Activated CD8-positive, alpha-beta T cell treated with anti-CD3 and anti-CD28 coated beads for 36 hours (primary cell): ENCODE measurements at regions not wholly inside any gene's neighbourhood (a gene's known extent, or its start where the extent isn't known, plus 50 kb on each side); places are given as distances from the start of the nearest gene placed in this dataset.

Source experiments
- ATAC-seq: fragments of 200-7000 bp; cut with Tn5 transposase; one replicate; pipeline ENCODE4 v1.10.0; 2021; ENCODE audit warnings: mild to moderate bottlenecking, moderate library complexity
- CTCF ChIA-PET: fragments of 350-600 bp; sonication (Branson Sonifier 250); formaldehyde crosslinking; loops from one replicate; lab custom pipeline; 2021; ENCODE audit warnings: antibody characterized with exemption; lab: Charles Lee
- POLR2A ChIA-PET: fragments of 350-600 bp; sonication (Branson Sonifier 250); formaldehyde crosslinking; loops from one replicate; lab custom pipeline; 2021; ENCODE audit warnings: antibody characterized with exemption; lab: Charles Lee
- DNase-seq: peaks from one replicate; pipeline ENCODE4 v3.0.0-alpha.2; 2020
- H3K27ac Mint-ChIP-seq: one replicate; pipeline ENCODE4 v1.8.0; 2021; ENCODE audit warnings: mild to moderate bottlenecking, mixed read lengths
- H3K27me3 Mint-ChIP-seq: one replicate; pipeline ENCODE4 v1.8.0; 2021; ENCODE audit warnings: mixed read lengths
- H3K36me3 Mint-ChIP-seq: one replicate; pipeline ENCODE4 v1.8.0; 2021; ENCODE audit warnings: low read depth, mixed read lengths
- H3K4me1 Mint-ChIP-seq: one replicate; pipeline ENCODE4 v1.8.0; 2021; ENCODE audit warnings: low read depth, mixed read lengths
- H3K4me3 Mint-ChIP-seq: one replicate; pipeline ENCODE4 v1.8.0; 2021; ENCODE audit warnings: mild to moderate bottlenecking, moderate library complexity, mixed read lengths
- H3K9me3 Mint-ChIP-seq: one replicate; pipeline ENCODE4 v1.8.0; 2021; ENCODE audit warnings: mixed read lengths
- CTCF ChIP-seq: fragments of 200-600 bp; IDR thresholded peaks from one replicate; pipeline ENCODE4 v1.8.0; 2022; ENCODE audit warnings: antibody characterized with exemption, mild to moderate bottlenecking
- intact Hi-C: fragments of 100-400 bp; cut with micrococcal nuclease; formaldehyde crosslinking; loops from one replicate; pipeline ENCODE4 v1.10.0; 2022

GRCh38 chr2:235295831-235296230 is 198.0 kb upstream of the AGAP1 start:
- no peak for DNase-seq
- intact Hi-C loops, result no loop called here
- no peak for ATAC-seq
- Mint-ChIP-seq H3K27ac (no peak overlapping the region), H3K27me3 (peaks cover 16% of the 10 kb centered on the region), H3K4me3 (no peak overlapping the region), H3K36me3 (no peaks in the 10 kb centered on the region), H3K9me3 (peaks cover 4% of the 10 kb centered on the region), H3K4me1 (no peaks in the 10 kb centered on the region)
- POLR2A ChIA-PET, result no interaction called here
- CTCF ChIA-PET, result no interaction called here
- TF ChIP-seq CTCF, result no peak

GRCh38 chr2:235300368-235301201 is 193.3 kb upstream of the AGAP1 start:
- POLR2A ChIA-PET, result no interaction called here
- no peak for ATAC-seq
- intact Hi-C loops, result no loop called here
- Mint-ChIP-seq H3K4me3 (no peak overlapping the region), H3K27ac (no peak overlapping the region), H3K9me3 (peaks cover 4% of the 10 kb centered on the region), H3K4me1 (no peaks in the 10 kb centered on the region), H3K27me3 (peaks cover 27% of the 10 kb centered on the region), H3K36me3 (no peaks in the 10 kb centered on the region)
- TF ChIP-seq CTCF, result no peak
- CTCF ChIA-PET, result no interaction called here
- no peak for DNase-seq

DNA sequence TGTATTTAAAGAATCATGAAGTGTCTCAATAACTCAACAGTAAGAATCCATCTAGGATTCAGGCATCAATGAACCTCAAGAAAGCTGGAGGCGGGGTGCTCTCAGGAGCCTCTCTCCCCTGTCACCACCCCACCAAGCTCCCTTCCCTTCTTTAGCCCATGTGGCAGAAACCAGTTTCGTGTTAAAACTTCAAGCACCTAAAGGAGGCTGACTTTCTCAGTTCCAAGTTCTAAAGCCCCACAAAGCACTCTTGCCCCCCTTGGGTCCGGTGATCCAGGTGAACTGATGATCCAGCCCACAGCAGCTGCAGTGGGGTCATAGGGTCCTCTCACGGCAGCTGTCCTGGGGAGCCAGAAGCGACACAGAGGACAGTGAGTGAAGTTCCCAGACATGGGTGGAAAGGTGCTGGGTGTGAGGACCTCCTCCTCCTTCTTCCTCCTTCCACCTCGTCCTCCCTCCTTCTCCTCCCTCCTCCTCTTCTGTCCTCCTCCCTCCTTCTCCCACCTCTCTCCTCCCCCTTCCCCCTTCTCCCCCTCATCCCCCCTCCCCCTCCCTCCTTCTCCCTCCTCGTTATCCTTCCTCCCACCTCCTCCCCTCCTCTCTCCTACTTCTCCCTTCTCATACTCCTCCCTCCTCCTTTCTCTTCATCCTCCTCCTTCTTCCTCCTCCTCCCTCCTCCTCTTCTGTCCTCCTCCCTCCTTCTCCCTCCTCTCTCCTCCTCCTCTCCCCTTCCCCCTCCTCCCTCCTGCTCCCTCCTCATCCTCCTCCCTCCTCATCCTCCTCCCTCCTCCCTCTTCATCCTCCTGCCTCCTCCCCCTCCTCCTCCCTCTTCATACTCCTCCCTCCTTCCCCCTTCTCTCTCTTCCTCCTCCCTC is 192.4 kb upstream of the AGAP1 start:
- Mint-ChIP-seq H3K9me3 (peaks cover 6% of the 10 kb centered on the region), H3K4me1 (no peaks in the 10 kb centered on the region), H3K4me3 (no peak overlapping the region), H3K27me3 (peaks cover 30% of the 10 kb centered on the region), H3K36me3 (no peaks in the 10 kb centered on the region), H3K27ac (no peak overlapping the region)
- ChIA-PET CTCF (no interaction called here), POLR2A (no interaction called here)
- no peak for TF ChIP-seq CTCF
- intact Hi-C loops, result no loop called here
- no peak for ATAC-seq
- no peak for DNase-seq

DNA sequence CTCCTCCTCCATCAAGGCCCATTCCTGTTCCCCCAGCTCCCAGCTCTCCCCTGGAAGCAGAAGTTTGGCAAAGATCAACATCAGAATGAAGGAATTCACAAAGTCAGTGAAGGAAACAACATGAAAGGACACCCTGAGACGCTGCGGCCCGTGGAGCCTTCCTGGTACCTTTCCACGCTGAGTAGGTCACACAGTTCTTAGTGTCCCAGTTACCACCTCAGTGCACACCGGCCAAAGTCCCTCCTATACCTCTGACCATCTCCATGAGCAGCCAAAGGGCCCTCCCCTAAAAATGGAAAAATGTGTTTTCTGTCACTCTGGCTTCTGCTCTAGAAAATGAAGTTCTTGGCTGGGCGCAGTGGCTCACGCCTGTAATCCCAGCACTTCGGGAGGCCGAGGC is 191.6 kb upstream of the AGAP1 start:
- no peak for TF ChIP-seq CTCF
- POLR2A ChIA-PET, result no interaction called here
- Mint-ChIP-seq H3K9me3 (peaks cover 5% of the 10 kb centered on the region), H3K36me3 (no peaks in the 10 kb centered on the region), H3K27me3 (peaks cover 27% of the 10 kb centered on the region), H3K4me1 (no peaks in the 10 kb centered on the region), H3K27ac (no peak overlapping the region), H3K4me3 (no peak overlapping the region)
- ATAC-seq, result no peak
- no peak for DNase-seq
- CTCF ChIA-PET, result no interaction called here
- intact Hi-C loops, result no loop called here
